ENCODE measurements at regions not wholly inside any gene's neighbourhood (a gene's known extent, or its start where the extent isn't known, plus 50 kb on each side); places are given as distances from the start of the nearest gene placed in this dataset.

DNA sequence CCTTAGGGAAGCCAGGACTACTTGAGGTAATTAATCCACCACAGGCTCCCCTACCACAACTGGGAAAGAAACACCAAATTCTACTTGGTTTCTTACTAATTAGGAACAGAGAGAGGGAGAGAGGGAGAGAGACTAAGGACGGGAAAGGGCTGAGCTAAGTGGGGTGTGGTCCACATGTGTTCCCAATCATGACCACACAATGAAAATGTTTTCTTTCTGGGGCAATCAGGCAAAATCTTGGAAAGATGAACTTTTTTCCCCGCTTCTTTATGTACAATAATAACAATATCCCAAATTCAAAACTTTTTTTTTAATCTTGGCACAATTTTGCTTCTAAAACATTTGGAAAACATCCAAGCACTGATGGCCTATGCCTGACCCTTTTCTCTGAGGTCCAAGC, 734.4 kb downstream of the MAFB start:
- Histone ChIP-seq H3K4me3 (ENCODE audit: low read length) (no peak overlapping the region), H3K79me2 (ENCODE audit: low read length) (no peaks in the 10 kb centered on the region), H3K27ac (ENCODE audit: low read length) (no peak overlapping the region), H3K4me1 (ENCODE audit: low read length) (no peaks in the 10 kb centered on the region), H3K4me2 (ENCODE audit: low read length) (no peak overlapping the region), H3K9me3 (ENCODE audit: insufficient read depth, low read length) (no peaks in the 10 kb centered on the region), H3K9ac (ENCODE audit: low read length) (no peak overlapping the region), H3K36me3 (replicated peaks; ENCODE audit: low read depth, low read length) (no peaks in the 10 kb centered on the region), H2AFZ (ENCODE audit: low read depth, low read length) (no peak overlapping the region), H4K20me1 (ENCODE audit: insufficient read depth, low read length) (no peaks in the 10 kb centered on the region), H3K27me3 (ENCODE audit: low read depth, low read length) (no peaks in the 10 kb centered on the region)
- TF ChIP-seq EZH2phosphoT487 (IDR thresholded peaks at IDR 0.05; ENCODE audit: low read depth): no peak
- TF ChIP-seq, protein P1, sequence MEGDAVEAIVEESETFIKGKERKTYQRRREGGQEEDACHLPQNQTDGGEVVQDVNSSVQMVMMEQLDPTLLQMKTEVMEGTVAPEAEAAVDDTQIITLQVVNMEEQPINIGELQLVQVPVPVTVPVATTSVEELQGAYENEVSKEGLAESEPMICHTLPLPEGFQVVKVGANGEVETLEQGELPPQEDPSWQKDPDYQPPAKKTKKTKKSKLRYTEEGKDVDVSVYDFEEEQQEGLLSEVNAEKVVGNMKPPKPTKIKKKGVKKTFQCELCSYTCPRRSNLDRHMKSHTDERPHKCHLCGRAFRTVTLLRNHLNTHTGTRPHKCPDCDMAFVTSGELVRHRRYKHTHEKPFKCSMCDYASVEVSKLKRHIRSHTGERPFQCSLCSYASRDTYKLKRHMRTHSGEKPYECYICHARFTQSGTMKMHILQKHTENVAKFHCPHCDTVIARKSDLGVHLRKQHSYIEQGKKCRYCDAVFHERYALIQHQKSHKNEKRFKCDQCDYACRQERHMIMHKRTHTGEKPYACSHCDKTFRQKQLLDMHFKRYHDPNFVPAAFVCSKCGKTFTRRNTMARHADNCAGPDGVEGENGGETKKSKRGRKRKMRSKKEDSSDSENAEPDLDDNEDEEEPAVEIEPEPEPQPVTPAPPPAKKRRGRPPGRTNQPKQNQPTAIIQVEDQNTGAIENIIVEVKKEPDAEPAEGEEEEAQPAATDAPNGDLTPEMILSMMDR (IDR thresholded peaks at IDR 0.05; ENCODE audit: low read depth, low read length): no peak

DNA sequence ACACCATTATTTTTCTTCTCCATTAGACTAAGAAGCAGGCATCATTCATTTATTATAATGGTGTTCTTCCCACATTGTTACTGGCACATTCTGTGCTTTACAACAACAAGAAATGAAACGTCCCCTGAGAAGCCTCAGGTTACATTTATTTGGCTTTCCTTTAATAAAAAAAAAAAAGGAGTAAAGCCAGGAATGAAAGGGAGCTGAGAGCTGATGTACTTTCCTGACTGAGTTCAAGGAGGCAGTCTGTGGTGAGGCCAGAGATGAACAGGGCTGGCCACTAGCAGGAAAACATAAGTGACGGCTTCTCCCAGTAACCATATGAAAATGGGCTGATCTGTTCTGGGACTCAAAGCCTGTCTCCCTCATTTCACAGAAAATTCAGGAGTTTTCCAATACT, 742.1 kb downstream of the MAFB start:
- Histone ChIP-seq H3K4me1 (ENCODE audit: low read length) (peaks cover 19% of the 10 kb centered on the region), H3K4me2 (ENCODE audit: low read length) (no peak overlapping the region), H2AFZ (ENCODE audit: low read depth, low read length) (no peak overlapping the region), H3K79me2 (ENCODE audit: low read length) (no peaks in the 10 kb centered on the region), H3K4me3 (ENCODE audit: low read length) (no peak overlapping the region), H3K27ac (ENCODE audit: low read length) (no peak overlapping the region), H4K20me1 (ENCODE audit: insufficient read depth, low read length) (no peaks in the 10 kb centered on the region), H3K27me3 (ENCODE audit: low read depth, low read length) (no peaks in the 10 kb centered on the region), H3K9me3 (ENCODE audit: insufficient read depth, low read length) (no peaks in the 10 kb centered on the region), H3K36me3 (replicated peaks; ENCODE audit: low read depth, low read length) (no peaks in the 10 kb centered on the region), H3K9ac (ENCODE audit: low read length) (no peak overlapping the region)
- TF ChIP-seq, protein P1 (IDR thresholded peaks at IDR 0.05; ENCODE audit: low read depth, low read length): no peak
- TF ChIP-seq EZH2phosphoT487 (IDR thresholded peaks at IDR 0.05; ENCODE audit: low read depth): no peak

DNA sequence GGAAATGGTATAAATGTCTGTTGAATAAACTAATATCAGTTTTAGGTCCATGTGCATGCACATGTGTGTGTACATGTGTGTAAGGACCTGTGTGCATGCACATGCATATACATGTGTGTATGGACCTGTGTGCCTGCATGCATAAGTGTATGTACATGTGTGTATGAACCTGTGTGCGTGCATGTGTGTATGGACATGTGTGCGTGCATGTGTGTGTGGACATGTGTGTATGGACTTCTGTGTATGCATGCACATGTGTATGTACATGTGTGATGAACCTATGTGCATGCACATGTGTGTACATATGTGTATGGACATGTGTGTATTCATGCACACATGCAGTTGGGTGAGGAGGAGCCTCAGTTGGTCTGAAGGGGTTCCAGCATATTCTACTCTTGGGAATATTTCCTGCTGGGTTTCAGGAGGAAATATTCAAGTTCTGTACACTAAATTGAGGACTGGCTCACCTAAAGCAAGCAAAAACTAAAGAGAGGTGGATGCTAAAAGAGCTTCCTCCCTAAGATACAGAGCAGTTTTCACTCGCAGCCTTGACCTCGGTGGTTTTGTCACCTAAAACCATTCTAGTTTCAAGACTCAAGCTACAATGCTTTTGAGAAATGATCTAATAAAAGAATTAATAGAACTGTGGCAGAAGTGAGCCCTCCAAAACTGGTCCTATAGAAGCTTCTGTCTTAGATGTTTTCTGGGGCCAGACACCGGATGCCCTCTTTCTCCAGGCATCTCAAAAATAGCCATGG, 742.8 kb downstream of the MAFB start:
- Histone ChIP-seq H3K36me3 (replicated peaks; ENCODE audit: low read depth, low read length) (no peaks in the 10 kb centered on the region), H3K9me3 (ENCODE audit: insufficient read depth, low read length) (no peaks in the 10 kb centered on the region), H3K4me3 (ENCODE audit: low read length) (no peak overlapping the region), H3K4me2 (ENCODE audit: low read length) (no peak overlapping the region), H2AFZ (ENCODE audit: low read depth, low read length) (no peak overlapping the region), H3K79me2 (ENCODE audit: low read length) (no peaks in the 10 kb centered on the region), H4K20me1 (ENCODE audit: insufficient read depth, low read length) (no peaks in the 10 kb centered on the region), H3K9ac (ENCODE audit: low read length) (no peak overlapping the region), H3K27ac (ENCODE audit: low read length) (no peak overlapping the region), H3K27me3 (ENCODE audit: low read depth, low read length) (no peaks in the 10 kb centered on the region), H3K4me1 (ENCODE audit: low read length) (peaks cover 19% of the 10 kb centered on the region)
- TF ChIP-seq EZH2phosphoT487 (IDR thresholded peaks at IDR 0.05; ENCODE audit: low read depth): no peak
- TF ChIP-seq, protein P1 (IDR thresholded peaks at IDR 0.05; ENCODE audit: low read depth, low read length): no peak

DNA sequence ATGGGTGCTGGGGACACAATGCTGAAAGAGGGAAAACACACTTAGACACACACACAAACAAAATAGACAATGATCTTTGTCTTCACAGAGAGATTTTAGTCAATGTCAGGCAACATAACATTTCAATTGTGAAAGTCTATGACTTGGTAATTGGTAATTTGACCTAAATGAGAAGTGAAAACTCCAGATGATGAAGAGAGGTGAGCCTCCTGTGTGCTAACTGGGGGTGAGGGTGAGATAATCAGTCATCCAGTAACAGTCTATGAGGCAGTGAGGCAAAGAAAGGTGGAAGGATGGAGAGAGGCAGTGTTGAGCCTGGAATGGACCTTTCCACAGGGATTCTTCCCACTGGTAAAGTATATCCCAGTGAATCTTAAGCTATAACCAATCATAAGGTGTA, 744.2 kb downstream of the MAFB start:
- H3K4me3 ChIP-seq (ENCODE audit: low read length): 0 out of 2 replicates have a peak overlapping the region, but pooled peaks have one; percentile 0
- TF ChIP-seq, protein P1 (IDR thresholded peaks at IDR 0.05; ENCODE audit: low read depth, low read length): no peak
- TF ChIP-seq EZH2phosphoT487 (IDR thresholded peaks at IDR 0.05; ENCODE audit: low read depth): no peak
- H4K20me1 ChIP-seq (ENCODE audit: insufficient read depth, low read length): no peaks in the 10 kb centered on the region
- peak overlapping the region; percentile 53 for H3K4me2 ChIP-seq (ENCODE audit: low read length)
- no peak overlapping the region for H3K27ac ChIP-seq (ENCODE audit: low read length)
- no peak overlapping the region for H3K9ac ChIP-seq (ENCODE audit: low read length)
- H2AFZ ChIP-seq (ENCODE audit: low read depth, low read length): no peak overlapping the region
- H3K9me3 ChIP-seq (ENCODE audit: insufficient read depth, low read length): no peaks in the 10 kb centered on the region
- H3K27me3 ChIP-seq (ENCODE audit: low read depth, low read length): no peaks in the 10 kb centered on the region
- H3K4me1 ChIP-seq (ENCODE audit: low read length): peaks cover 19% of the 10 kb centered on the region
- no peaks in the 10 kb centered on the region for H3K79me2 ChIP-seq (ENCODE audit: low read length)
- H3K36me3 ChIP-seq (replicated peaks; ENCODE audit: low read depth, low read length): no peaks in the 10 kb centered on the region
